ENCODE measurements at regions not wholly inside any gene's neighbourhood (a gene's known extent, or its start where the extent isn't known, plus 50 kb on each side); places are given as distances from the start of the nearest gene placed in this dataset.

GRCh38 chr5:97832645-97833296, 649.7 kb upstream of the RIOK2 start:
- TF ChIP-seq CTCF (IDR thresholded peaks at IDR 0.05; ENCODE audit: poor library complexity) (no peak), EZH2 (IDR thresholded peaks at IDR 0.05; ENCODE audit: borderline replicate concordance) (no peak), EZH2phosphoT487 (IDR thresholded peaks at IDR 0.05; ENCODE audit: low read depth, severe bottlenecking, unreplicated experiment) (no peak)
